ENCODE measurements at regions not wholly inside any gene's neighbourhood (a gene's known extent, or its start where the extent isn't known, plus 50 kb on each side); places are given as distances from the start of the nearest gene placed in this dataset.

DNA sequence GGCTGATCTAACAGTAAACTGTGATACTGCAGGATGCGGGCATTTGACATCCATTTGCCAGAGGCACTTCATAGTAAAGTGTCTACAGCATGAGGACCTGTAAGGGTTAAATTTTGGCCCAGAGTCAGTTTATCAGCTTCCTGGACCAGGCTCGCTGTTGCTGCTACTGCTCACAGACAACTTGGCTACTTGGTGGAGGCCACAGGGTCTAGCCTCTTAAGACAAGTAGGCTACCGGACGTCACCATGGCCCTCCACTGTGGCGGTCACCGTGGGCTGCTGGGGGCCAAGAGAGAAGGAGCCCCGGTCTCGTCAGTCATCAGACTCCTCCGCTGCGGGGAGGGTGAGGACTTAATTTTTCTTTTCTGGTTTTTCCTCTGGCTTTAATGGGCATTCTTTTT, 117.3 kb upstream of the PZP start:
- H3K4me1 ChIP-seq (ENCODE audit: control insufficient read depth in 1 of 2, insufficient read depth in 2 of 2, low read length in 2 of 2): no peaks in the 10 kb centered on the region
- DNase-seq (ENCODE audit: low read depth, low spot score) (no peak), ATAC-seq (no peak)
- H3K27me3 ChIP-seq (ENCODE audit: insufficient read depth, low read length): no peaks in the 10 kb centered on the region
- ChIA-PET RAD21 (ENCODE audit: low non-redundant PET in 1 of 2, low total read pairs in 2 of 2, uncharacterized antibody in 2 of 2, unreplicated experiment in 2 of 2) (no interaction called here), POLR2A (no interaction called here), CTCF (no interaction called here)
- H4K20me1 ChIP-seq (ENCODE audit: insufficient read depth): no peaks in the 10 kb centered on the region
- no peaks in the 10 kb centered on the region for H3K79me2 ChIP-seq (ENCODE audit: insufficient read depth, low read length)
- intact Hi-C loops (cut with micrococcal nuclease): no loop called here
- H2AFZ ChIP-seq (ENCODE audit: low read depth, low read length, poor library complexity, severe bottlenecking): no peak overlapping the region
- H3K9me3 ChIP-seq (ENCODE audit: control insufficient read depth in 1 of 2, insufficient read depth in 1 of 2, low read depth in 1 of 2, low read length in 2 of 2): no peaks in the 10 kb centered on the region
- no peak for TF ChIP-seq JUND (IDR thresholded peaks at IDR 0.05)
- TF ChIP-seq, protein P1, sequence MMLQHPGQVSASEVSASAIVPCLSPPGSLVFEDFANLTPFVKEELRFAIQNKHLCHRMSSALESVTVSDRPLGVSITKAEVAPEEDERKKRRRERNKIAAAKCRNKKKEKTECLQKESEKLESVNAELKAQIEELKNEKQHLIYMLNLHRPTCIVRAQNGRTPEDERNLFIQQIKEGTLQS (IDR thresholded peaks at IDR 0.05): no peak
- TF ChIP-seq POLR2AphosphoS5 (IDR thresholded peaks at IDR 0.05; ENCODE audit: low read depth, low read length): no peak
- TF ChIP-seq ELF1 (IDR thresholded peaks at IDR 0.05; ENCODE audit: borderline replicate concordance, low read depth): no peak
- TF ChIP-seq CEBPB (IDR thresholded peaks at IDR 0.05; ENCODE audit: low read depth): no peak
- TF ChIP-seq, protein P2, sequence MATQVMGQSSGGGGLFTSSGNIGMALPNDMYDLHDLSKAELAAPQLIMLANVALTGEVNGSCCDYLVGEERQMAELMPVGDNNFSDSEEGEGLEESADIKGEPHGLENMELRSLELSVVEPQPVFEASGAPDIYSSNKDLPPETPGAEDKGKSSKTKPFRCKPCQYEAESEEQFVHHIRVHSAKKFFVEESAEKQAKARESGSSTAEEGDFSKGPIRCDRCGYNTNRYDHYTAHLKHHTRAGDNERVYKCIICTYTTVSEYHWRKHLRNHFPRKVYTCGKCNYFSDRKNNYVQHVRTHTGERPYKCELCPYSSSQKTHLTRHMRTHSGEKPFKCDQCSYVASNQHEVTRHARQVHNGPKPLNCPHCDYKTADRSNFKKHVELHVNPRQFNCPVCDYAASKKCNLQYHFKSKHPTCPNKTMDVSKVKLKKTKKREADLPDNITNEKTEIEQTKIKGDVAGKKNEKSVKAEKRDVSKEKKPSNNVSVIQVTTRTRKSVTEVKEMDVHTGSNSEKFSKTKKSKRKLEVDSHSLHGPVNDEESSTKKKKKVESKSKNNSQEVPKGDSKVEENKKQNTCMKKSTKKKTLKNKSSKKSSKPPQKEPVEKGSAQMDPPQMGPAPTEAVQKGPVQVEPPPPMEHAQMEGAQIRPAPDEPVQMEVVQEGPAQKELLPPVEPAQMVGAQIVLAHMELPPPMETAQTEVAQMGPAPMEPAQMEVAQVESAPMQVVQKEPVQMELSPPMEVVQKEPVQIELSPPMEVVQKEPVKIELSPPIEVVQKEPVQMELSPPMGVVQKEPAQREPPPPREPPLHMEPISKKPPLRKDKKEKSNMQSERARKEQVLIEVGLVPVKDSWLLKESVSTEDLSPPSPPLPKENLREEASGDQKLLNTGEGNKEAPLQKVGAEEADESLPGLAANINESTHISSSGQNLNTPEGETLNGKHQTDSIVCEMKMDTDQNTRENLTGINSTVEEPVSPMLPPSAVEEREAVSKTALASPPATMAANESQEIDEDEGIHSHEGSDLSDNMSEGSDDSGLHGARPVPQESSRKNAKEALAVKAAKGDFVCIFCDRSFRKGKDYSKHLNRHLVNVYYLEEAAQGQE (IDR thresholded peaks at IDR 0.05; ENCODE audit: low read depth): no peak
- TF ChIP-seq SP1 (IDR thresholded peaks at IDR 0.05; ENCODE audit: low read depth): no peak
- TF ChIP-seq RAD21 (IDR thresholded peaks at IDR 0.05; ENCODE audit: low read depth): no peak
- no peak for TF ChIP-seq ZFX (IDR thresholded peaks at IDR 0.05)
- TF ChIP-seq, protein P3, sequence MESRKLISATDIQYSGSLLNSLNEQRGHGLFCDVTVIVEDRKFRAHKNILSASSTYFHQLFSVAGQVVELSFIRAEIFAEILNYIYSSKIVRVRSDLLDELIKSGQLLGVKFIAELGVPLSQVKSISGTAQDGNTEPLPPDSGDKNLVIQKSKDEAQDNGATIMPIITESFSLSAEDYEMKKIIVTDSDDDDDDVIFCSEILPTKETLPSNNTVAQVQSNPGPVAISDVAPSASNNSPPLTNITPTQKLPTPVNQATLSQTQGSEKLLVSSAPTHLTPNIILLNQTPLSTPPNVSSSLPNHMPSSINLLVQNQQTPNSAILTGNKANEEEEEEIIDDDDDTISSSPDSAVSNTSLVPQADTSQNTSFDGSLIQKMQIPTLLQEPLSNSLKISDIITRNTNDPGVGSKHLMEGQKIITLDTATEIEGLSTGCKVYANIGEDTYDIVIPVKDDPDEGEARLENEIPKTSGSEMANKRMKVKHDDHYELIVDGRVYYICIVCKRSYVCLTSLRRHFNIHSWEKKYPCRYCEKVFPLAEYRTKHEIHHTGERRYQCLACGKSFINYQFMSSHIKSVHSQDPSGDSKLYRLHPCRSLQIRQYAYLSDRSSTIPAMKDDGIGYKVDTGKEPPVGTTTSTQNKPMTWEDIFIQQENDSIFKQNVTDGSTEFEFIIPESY (IDR thresholded peaks at IDR 0.05; ENCODE audit: extremely low read depth, insufficient replicate concordance, low read length): no peak
- no peak for TF ChIP-seq SIN3A (IDR thresholded peaks at IDR 0.05; ENCODE audit: low read depth)
- TF ChIP-seq, protein P4, sequence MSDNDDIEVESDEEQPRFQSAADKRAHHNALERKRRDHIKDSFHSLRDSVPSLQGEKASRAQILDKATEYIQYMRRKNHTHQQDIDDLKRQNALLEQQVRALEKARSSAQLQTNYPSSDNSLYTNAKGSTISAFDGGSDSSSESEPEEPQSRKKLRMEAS (IDR thresholded peaks at IDR 0.05): no peak
- no peak for TF ChIP-seq ZNF274 (IDR thresholded peaks at IDR 0.05; ENCODE audit: low read depth, low read length)
- TF ChIP-seq EZH2phosphoT487 (IDR thresholded peaks at IDR 0.05; ENCODE audit: borderline replicate concordance): no peak
- no peak for TF ChIP-seq SRF (IDR thresholded peaks at IDR 0.05; ENCODE audit: low read depth)
- H3K4me2 ChIP-seq (ENCODE audit: low read length): no peak overlapping the region
- H3K27ac ChIP-seq (ENCODE audit: low read depth, low read length): no peak overlapping the region
- no peak overlapping the region for H3K9ac ChIP-seq (ENCODE audit: low read length)
- H3K4me3 ChIP-seq (replicated peaks in 1 of 2; ENCODE audit: low read depth in 1 of 2, low read length in 2 of 2): no peak overlapping the region
- no peaks in the 10 kb centered on the region for H3K36me3 ChIP-seq (ENCODE audit: control insufficient read depth in 1 of 2, insufficient read depth in 2 of 2, low read length in 2 of 2)
- H3K9me2 ChIP-seq (ENCODE audit: insufficient read depth): no peaks in the 10 kb centered on the region
- BruUV-seq (replicated peaks): no TSS peak

All from HCT116 (cell line).